GM21717 (cell line): ENCODE measurements at regions not wholly inside any gene's neighbourhood (a gene's known extent, or its start where the extent isn't known, plus 50 kb on each side); places are given as distances from the start of the nearest gene placed in this dataset.

Source experiments
- ATAC-seq: cut with Tn5 transposase; IDR thresholded peaks from one replicate; pipeline ENCODE4 v1.9.1; 2021; ENCODE audit warnings: mild to moderate bottlenecking, moderate library complexity; ENCODE audit not compliant: unreplicated experiment

GRCh38 chr10:45183174-45183573 is 132.2 kb downstream of the OR13A1 start:
- ATAC-seq, result no peak

- ATAC-seq, result no peak
Observed at GRCh38 chr10:45197816-45198485, 117.5 kb downstream of the OR13A1 start.

GRCh38 chr10:45198486-45199204 is 116.8 kb downstream of the OR13A1 start:
- ATAC-seq, result no peak

- no peak for ATAC-seq
Observed at GRCh38 chr10:45199205-45199740, 116.1 kb downstream of the OR13A1 start.

- no peak for ATAC-seq
Observed at GRCh38 chr10:45201271-45201670, 114.1 kb downstream of the OR13A1 start.

- ATAC-seq, result no peak
Observed at GRCh38 chr10:45202242-45202641, 113.2 kb downstream of the OR13A1 start.

GRCh38 chr10:45204954-45205775 is 110.2 kb downstream of the OR13A1 start:
- ATAC-seq, result no peak

- no peak for ATAC-seq
Observed at GRCh38 chr10:45209888-45210287, 105.5 kb downstream of the OR13A1 start.

- ATAC-seq, result no peak
Observed at GRCh38 chr10:45211576-45211975, 103.8 kb downstream of the OR13A1 start.

GRCh38 chr10:45219416-45219815 is 96.0 kb downstream of the OR13A1 start:
- no peak for ATAC-seq

- no peak for ATAC-seq
Observed at GRCh38 chr10:45220931-45221330, 94.5 kb downstream of the OR13A1 start.

GRCh38 chr10:45224219-45224841 is 91.1 kb downstream of the OR13A1 start:
- no peak for ATAC-seq

- no peak for ATAC-seq
Observed at GRCh38 chr10:45227042-45227441, 88.4 kb downstream of the OR13A1 start.

- ATAC-seq, result no peak
Observed at GRCh38 chr10:45227456-45227855, 88.0 kb downstream of the OR13A1 start.

- ATAC-seq, result no peak
Observed at GRCh38 chr10:45229823-45230222, 85.6 kb downstream of the OR13A1 start.

- peak; percentile 56 for ATAC-seq
Observed at GRCh38 chr10:45235260-45235769, 80.1 kb downstream of the OR13A1 start.

- ATAC-seq, result no peak
Observed at GRCh38 chr10:45235798-45236220, 79.6 kb downstream of the OR13A1 start.

GRCh38 chr10:45238896-45239295 is 76.5 kb downstream of the OR13A1 start:
- ATAC-seq, result no peak

- ATAC-seq, result no peak
Observed at GRCh38 chr10:45239642-45240041, 75.8 kb downstream of the OR13A1 start.

- ATAC-seq, result no peak
Observed at GRCh38 chr10:45241865-45242520, 73.4 kb downstream of the OR13A1 start.
